Fibroblast of lung (primary cell): ENCODE measurements at regions not wholly inside any gene's neighbourhood (a gene's known extent, or its start where the extent isn't known, plus 50 kb on each side); places are given as distances from the start of the nearest gene placed in this dataset.

Experiments
- CTCF ChIP-seq, 2 donors: IDR thresholded peaks in 1 of 2; conservative IDR thresholded peaks in 1 of 2; 1 replicate in 1 of 2; 2 replicates in 1 of 2; pipeline ENCODE4 v1.5.1; 2011 to 2012; ENCODE audit warnings: low read length in 2 of 2, control low read depth in 1 of 2, inconsistent platforms in 1 of 2, low read depth in 1 of 2, mild to moderate bottlenecking in 1 of 2
- EZH2 ChIP-seq: IDR thresholded peaks from 2 replicates; pipeline ENCODE4 v1.5.1; 2012; ENCODE audit warnings: low read length, control low read depth, mild to moderate bottlenecking; ENCODE audit errors: missing control alignments

DNA sequence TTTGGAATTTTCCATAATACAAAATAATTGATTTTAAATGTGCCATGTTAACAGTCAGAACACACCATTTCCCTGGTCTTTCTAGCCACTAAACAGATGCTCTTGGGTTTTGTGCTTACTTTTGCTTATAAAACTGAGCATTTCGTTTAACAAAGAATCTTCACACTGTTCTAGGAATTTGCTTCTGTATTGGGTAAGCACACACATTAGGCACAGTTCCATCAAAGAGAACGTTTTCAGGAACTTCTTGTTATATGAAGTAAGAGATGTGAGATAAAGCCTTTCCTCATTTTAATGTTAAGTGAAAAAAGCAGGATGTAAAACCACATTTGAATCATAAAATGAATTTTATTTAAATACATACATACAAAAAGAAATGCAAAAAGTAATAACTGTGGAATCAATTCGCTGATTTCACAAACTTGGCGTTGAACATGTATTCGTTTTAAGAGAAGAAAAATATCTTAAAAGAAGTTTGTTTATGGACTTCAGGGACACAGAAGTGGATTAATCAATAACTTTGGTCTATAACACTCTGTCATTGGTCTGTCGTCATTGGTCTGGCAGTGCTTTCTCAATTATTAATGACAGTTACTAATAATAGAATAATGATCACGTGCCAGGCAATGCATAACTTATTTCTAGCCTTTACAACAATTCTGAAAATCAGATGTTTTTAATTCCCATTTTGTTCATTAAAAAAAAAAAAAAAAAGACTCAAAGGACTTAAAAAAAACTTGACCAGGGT is 199.9 kb upstream of the PRDM1 start:
- TF ChIP-seq CTCF (conservative IDR thresholded peaks at IDR 0.05 in 1 of 2, IDR thresholded peaks at IDR 0.05 in 1 of 2; ENCODE audit: low read depth in 1 of 2, low read length in 2 of 2) (no peak), EZH2 (no peak)
